GM18502 (cell line): ENCODE measurements at regions not wholly inside any gene's neighbourhood (a gene's known extent, or its start where the extent isn't known, plus 50 kb on each side); places are given as distances from the start of the nearest gene placed in this dataset.
A peak's percentile ranks its signal among the peaks of the same experiment; 100 is the strongest.

Experiments used
- ATAC-seq: cut with Tn5 transposase; IDR thresholded peaks from one replicate; pipeline ENCODE4 v1.9.1; 2021; ENCODE audit warnings: mild to moderate bottlenecking; ENCODE audit not compliant: unreplicated experiment, poor library complexity

DNA sequence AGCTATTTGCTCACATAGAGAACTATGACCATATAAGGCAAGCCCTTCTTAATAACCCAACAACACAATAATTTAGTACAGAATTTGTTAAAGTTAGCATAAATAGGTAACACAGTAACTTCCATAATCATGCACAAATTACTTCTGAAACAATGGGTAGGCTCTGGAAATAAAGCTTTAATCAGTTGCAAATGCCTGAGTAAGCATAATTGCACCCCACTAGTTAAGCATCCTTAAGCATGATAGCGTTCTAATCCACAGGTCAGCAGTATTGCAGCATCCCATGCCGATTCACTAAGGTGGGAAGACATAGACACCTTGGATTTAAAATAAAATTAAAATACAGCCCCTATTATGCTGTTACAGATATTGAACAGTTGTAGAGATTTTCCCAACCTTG, 161.7 kb downstream of the DHX15 start:
- no peak for ATAC-seq

DNA sequence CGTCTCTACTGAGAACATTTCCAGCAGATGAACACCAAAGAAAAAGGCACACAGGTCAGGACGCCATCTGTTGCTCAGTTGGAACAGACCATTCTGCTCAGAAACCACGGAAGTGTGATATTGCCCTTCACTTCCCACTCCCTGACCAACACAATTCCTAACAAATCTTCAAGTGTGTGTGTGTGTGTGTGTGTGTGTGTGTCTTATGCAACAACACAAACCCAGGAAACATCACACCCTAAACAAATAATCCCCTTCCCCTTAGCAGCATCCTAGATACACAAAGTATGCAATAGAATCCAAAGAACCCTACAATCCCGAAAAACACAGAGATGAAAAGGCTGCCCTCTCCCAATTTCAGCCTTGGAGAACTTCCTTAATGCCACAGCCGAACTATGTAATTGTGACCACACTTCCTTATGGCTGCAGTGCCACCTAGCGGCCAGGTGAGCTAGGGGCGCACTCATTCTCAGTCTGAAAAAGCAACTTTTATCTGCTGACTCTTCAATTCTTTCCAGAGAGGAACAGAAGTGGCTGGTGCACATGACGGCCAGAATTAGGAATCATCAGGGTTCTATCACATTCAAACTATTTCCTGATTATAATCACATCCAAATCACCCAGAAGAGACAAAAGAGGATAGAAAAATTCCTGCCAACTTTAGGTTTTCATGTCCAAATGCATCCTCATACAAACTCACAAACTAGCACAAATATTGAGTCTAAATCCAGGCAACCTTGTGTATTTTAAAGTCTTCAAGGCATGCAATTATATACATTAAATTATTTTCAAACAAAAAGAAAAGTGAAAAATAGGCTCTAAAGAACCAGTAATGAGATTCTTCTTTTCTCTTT, 164.9 kb downstream of the DHX15 start:
- peak; percentile 88 for ATAC-seq

DNA sequence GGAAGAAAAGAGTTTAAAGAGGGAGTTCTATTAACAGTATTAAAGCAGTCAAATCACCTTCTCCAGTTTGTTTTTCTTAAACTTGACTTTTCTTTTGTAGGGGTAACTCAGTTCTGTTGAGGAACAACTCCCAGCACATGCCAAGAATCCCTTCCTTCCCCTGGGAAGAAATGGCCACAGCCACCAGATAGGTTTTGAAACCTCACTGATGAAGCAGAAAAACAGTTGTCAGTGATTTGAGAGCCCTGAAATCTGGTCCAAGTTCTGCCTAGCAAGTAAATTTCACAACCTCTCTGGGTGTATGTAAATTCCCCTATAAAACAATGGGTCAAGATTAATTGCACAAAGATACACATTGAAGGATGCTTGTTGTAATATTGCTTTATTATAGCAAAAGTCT, 167.1 kb downstream of the DHX15 start:
- no peak for ATAC-seq

DNA sequence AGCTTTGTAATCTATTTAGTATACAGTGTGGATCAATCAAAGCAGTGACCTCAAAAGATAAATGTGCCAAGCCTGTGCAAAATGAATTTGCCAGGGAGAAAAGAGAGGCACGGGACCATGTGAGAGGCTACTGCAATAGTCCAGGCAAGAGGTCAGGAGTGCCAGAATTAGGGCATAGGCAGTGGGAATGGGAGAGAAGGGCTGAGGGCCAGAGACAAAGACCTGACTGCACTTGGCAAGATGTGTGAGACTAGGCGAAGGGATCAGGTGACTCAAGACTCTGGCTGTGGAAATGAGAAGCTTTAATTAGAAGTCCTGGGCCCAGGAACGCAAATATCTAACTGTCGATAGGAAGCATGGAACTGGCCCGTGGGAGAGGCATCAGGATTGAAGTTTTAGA, 168.1 kb downstream of the DHX15 start:
- no peak for ATAC-seq

DNA sequence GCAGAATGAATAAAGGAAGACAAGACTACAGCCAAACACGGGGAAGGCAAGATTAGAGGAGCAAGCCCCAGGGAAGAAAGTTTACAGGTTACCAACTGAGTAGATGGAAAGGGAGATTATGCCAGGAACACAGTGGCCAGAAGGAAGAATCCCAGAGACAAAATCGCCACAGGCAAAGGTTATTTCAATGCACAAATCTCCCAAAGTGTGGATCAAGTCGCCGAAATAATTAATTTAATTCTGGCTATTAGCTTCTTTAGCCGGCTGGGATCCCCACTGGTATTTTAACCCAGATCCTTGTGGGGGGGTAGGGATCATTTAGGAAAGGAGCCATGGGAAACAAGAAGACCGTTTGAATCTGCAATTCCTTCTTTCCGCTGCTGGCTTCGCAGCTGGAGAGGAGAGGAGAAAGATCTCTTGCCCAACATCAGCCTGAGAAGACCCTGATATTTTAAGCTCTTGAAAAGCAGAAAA, 171.0 kb downstream of the DHX15 start:
- ATAC-seq, result no peak

DNA sequence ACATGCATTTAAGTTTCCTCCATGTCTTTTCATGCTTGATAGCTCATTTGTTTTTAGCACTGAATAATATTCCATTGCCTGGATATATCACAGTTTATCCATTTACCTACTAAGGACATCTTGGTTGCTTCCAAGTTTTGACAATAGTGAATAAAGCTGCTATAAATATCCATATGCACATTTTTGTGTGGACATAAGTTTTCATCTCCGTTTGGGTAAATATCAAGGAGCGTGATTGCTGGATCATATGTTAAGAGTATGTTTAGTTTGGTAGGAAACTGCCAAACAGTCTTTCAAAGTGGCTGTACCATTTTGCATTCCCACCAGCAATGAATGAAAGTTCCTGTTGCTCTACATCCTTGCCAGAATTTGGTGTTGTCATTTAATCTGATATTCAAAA, 172.5 kb downstream of the DHX15 start:
- ATAC-seq, result no peak

DNA sequence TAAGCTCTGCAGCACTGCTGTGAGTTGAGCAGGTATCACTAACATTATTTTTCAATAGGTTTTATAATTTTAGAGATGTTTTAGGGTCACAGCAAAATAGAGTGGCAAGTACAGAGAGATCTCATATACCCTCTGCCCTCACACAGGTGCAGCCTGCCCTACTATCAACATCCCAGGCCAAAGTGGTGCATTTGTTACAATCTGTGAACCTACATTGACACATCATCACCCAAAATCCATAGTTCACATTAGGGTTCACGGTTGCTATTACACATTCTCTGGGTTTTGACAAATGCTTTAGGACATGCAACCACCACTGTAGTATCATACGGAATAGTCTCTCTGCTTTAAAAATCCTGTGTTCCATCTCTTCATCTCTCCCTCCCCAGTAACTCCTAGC, 173.1 kb downstream of the DHX15 start:
- no peak for ATAC-seq

DNA sequence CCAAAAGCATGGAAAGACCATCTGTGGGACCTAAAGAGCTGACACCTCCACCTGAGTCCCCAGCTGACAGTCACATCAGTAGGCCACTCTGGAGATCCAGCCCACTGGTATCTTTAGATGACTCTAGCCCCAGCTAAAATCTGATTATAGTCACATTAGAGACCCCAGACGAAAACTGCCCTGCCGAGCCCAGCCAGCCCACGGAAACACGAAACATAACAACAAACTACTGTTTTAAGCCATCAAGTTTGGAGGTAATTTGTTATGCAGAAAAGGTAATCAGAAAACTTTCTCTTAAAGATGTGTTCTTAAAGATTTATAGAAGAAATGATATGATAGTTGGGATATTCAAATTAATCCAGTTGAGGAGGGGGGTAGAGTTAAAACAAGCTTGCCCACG, 175.7 kb downstream of the DHX15 start:
- no peak for ATAC-seq

DNA sequence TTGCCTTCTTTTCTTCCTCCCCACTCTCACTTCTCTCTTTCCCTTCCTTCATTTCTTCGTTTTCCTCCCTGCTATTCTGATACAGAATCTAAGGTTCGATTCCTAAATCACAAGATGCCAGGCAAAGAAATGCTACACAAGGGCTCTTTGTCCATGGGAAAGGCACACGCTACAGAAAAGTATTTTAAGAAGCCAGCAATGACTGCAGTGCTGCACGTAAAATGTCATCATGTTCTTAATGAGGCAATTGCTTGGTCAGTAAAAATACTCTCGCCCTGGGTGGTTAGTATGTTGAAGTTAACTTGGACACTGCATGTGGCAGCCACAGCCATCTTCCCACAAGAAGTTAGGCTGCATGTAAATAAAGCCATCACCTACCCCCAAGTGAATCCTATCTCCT, 178.4 kb downstream of the DHX15 start:
- ATAC-seq, result no peak

DNA sequence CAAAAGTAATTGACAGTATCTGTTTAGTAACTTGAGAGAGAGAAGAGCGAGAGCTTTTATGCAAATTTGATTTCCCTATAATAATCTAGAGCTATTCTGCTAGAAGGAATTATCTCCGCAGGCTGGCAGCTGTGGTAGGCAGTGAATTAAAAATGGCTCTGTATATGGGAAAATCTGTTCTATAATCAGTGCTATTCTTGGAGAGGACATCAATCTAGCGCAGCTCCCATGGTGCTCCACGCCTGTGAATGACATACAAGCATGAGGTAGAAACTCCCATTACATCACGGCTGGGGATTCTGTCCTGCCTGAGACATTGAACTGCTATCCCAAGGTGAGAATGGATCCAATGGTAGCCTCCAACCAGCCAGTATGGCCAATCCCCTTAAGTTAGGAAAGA, 179.0 kb downstream of the DHX15 start:
- ATAC-seq, result no peak

DNA sequence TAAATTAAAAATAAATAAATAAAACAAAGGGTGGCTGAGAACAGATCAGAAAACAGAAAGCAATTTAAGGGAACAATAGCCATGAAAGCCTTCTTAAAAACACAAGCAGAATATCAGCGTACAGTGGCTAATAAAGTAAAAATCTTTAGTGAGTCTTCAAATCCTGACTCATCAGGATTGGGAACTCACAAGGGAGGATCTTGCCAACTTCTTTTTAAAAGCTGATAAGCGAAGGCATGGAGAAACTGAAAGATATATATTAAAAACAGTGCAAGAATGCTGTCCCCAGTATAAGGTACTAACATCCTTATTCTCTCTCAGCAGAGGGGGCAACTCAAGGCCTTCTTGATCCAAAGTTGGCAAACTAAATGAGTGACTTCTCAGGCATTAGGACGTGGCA, 180.1 kb downstream of the DHX15 start:
- no peak for ATAC-seq

DNA sequence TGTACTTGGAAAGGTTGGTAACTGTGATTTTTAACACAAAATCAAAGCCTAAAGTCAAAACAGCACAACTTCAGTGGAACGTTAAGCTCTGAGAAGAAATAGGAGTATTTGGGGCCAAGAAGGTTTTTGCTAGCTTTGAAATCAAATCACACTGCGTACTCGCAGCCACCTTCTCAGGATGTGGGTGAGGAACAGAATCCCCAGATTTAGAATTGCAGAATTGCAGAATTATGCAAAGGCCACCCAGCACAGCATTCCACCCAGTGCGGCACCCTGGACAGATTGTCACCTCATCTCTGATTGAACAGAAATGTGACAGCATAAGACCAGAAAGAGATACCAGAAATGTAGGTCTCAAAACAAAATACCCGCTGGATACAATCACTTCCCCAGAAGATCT, 181.1 kb downstream of the DHX15 start:
- ATAC-seq, result no peak

DNA sequence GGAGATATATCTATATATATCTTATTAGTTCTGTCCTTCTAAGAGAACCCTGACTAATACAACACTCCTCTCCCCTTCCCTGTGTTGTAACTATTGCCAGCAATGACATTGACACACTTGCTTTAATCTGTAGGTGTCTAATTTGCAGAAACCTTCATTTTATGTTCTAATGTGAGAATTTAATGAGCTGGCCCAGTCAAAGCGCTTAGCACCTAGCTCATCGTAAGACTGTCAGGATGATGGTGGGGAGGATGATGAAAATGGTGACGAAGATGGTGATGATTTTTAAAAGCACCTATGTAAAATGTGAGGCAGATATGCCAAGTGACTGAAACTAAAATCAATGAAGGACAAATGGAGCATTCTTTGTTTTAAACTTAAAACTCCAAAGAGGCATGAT, 183.8 kb downstream of the DHX15 start:
- no peak for ATAC-seq

DNA sequence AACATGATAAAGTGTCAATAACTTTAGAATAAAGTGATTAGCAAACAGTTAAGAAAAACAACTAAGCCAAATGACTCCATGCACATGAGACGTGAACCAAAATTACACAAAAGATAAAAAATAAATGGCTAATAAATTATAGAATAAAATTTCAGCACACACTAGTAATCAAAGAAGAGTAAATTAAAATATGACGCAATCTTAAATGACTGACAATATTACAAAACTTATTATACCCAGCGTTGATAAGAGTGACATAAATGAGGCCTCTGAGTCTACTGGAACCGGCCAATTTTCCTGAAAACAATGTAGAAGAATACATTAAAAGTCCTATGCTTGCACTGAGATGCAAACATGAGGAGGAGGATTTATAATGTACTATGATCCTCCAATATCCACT, 187.4 kb downstream of the DHX15 start:
- no peak for ATAC-seq

DNA sequence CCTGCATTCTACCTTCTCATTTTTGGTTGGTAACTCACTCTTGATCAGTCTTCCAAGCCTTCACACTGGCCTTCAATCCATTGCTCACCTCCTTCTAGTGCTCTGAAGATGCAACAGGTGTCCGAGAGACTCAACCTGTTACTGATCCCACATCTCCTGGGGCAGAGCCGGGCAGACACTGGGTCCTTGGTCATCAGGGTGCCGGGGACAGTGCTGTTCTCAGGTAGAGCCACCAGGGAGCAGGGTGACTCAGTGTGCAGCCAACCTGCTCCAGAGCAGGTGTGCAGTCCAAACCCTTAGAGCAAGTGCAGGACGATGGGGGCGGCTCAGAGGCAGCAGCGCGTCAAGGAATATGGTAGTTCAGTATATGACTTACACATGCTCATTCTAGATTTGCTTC, 188.4 kb downstream of the DHX15 start:
- no peak for ATAC-seq

DNA sequence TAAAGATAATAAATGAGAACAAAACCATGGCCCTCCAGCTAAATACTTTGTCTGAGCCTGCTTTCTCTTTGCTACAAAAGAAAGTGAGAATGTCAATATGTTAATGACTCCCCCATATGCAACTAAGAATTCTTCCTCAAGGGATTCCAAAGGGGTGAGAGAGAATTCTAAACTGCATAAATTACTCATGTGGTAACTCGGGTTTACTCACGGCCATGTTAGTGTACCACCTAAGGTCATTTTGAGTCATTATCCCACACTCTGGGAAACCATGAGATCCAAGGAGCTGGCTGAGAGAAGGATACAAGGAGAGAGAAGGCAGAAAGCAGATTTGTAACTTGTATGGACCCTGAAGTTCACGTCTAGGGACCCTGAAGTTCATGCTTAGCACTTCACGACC, 190.3 kb downstream of the DHX15 start:
- ATAC-seq, result no peak

DNA sequence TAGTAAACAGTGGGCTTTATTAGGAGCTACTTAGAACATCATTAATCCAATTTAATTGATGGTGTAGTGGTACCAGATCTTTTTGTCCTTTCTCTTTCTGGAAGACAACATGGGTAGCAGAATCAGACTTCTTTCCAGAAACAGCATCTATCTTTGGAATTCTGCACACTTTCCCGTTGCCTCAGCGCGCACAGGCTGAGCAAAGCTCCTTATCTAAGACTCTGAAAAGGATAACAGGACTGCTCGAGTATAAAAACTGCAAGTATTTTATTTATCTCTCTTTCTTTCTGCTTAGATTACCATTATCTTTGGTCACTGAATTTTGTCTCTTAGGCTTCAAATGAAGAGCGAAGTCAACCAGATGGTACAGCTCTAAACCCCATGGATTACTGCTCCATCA, 191.7 kb downstream of the DHX15 start:
- no peak for ATAC-seq

DNA sequence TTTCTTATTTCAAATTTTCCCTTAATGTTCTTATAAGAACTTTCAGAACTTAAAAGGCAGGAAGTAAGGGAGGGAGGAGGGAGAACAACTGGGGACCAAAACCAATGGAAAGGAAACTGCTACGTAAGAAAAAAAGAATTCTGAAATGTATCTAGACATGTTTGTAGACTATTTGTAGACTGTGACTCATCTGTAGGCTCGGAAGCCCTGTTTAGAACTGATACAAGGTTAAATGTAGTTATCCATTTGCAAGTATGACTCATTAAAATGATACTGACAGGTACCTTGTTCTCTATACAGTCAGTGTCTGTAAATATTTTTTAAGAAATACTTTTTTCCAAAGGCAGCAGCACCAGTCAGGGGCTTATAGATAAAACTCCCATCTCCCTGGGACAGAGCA, 202.0 kb downstream of the DHX15 start:
- ATAC-seq, result peak; percentile 99

DNA sequence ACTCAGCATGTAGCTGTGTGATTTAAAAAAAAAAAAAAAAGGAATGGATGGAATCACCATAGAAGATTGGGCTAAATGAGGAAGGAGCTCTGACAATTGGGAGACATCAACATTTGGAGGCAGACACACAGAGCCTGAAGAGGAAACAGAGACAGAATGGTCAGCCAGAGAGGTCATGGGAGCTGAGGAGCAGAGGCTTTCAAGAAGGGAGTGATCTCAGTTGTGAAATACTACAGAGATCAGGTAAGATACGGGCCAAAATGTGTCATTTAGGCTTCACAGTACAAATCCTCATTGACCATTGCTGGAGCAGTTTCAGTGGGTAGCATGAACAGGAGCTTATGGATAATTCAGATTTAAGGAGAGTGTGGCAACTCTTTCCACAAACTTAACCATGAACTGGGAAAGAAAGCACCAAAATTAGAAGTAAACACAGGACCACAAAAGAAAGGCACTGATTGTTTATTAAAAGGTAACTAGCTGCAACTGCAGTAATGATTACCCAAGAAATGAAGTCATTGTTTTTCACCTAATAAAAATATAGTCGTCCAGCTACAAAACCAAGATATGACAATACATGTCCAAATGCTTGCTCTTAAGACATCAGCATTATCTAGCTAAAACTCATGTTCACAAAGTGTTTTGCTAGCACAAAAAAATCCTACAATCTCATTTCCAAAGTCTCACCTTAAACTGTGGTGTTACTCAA, 203.2 kb downstream of the DHX15 start:
- ATAC-seq, result no peak

DNA sequence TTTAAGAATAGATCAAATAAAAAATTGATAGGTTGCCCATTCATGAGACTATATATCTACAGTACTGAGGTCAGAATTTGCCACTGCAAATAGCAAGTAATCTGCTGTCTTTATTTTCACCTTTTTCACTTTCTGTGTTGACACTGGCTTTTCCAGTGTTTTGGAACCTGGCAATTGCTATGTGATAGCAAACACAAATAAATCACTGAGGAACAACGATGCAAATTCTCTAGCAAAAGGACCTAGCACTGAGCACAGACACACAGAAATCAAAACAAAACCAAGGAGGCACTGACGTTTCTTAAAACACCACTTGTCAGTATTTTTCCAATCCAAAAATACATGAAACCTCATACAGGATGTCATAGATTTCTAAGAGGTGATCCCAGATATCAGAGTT, 210.7 kb downstream of the DHX15 start:
- ATAC-seq, result no peak

DNA sequence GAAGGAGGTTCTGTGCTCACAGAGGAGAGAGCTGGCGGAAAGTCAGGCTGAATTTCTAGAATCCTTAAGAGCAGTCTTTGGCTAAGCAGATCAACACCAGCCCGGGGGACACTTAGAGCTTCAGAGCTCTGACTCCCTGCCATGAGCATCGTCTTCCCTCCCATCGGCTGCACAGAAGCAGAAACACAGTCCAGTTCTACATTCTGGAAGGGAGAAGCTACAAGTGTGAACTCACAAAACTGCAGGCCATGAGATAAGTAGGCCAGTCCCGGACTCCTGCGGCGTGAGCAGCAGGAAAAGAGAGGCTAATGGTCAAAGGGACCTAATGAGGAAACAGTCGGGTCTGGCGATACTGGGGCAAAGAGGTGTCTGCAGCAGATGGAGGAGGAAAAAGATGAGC, 211.5 kb downstream of the DHX15 start:
- ATAC-seq, result no peak

DNA sequence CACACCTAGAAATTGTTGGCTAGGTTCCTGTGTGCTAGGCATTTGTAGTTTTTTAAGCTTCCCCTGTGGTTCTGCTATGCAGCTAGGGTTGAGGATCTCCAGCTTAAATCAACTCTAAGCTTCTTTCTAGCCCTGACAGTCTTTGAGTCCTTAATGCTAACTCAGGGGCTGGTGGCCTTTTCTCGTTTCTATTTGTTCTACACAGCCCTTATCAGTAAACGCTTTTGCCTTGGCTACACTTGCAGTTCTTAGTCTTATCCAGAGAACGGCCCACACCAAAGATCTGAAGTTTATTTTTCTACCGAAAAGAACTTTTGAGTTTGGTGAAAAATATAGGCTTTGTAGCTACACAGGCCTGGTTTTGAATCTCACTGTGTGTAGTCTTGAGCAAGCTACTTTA, 212.0 kb downstream of the DHX15 start:
- no peak for ATAC-seq
